MM.1S (cell line): ENCODE measurements at regions not wholly inside any gene's neighbourhood (a gene's known extent, or its start where the extent isn't known, plus 50 kb on each side); places are given as distances from the start of the nearest gene placed in this dataset.

Experiments
- DNase-seq: peaks from one replicate; pipeline ENCODE4 v3.0.0-alpha.2; 2015
- H2AFZ ChIP-seq: fragments of 300-600 bp; sonication (generic); 2 replicates; pipeline ENCODE4 v1.6.0; 2016; ENCODE audit warnings: antibody characterized with exemption, low read length
- H3F3A ChIP-seq: fragments of 300-600 bp; sonication (generic); 2 replicates; pipeline ENCODE4 v1.6.1; 2016; ENCODE audit warnings: mild to moderate bottlenecking, antibody characterized with exemption, low read length, moderate library complexity, mixed read lengths; ENCODE audit not compliant: insufficient read depth
- H3K27ac ChIP-seq: fragments of 300-600 bp; sonication (generic); 2 replicates; pipeline ENCODE4 v1.5.1; 2016; ENCODE audit warnings: mild to moderate bottlenecking, low read length
- H3K27me3 ChIP-seq: fragments of 300-600 bp; sonication (generic); replicated peaks from 2 replicates; pipeline ENCODE4 v1.6.0; 2016; ENCODE audit warnings: low read length; ENCODE audit not compliant: insufficient read depth
- H3K36me3 ChIP-seq: fragments of 300-600 bp; sonication (generic); replicated peaks from 2 replicates; pipeline ENCODE4 v1.6.1; 2016; ENCODE audit warnings: mild to moderate bottlenecking, low read length, mixed read lengths; ENCODE audit not compliant: insufficient read depth
- H3K4me1 ChIP-seq: fragments of 300-600 bp; sonication (generic); 2 replicates; pipeline ENCODE4 v1.6.1; 2016; ENCODE audit warnings: low read length, mixed read lengths
- H3K4me2 ChIP-seq: fragments of 300-600 bp; sonication (generic); 2 replicates; pipeline ENCODE4 v1.6.0; 2016; ENCODE audit warnings: low read depth, low read length
- H3K4me3 ChIP-seq: fragments of 300-600 bp; sonication (generic); 2 replicates; pipeline ENCODE4 v1.5.1; 2016; ENCODE audit warnings: low read length, mixed read lengths
- H3K79me2 ChIP-seq: fragments of 300-600 bp; sonication (generic); 2 replicates; pipeline ENCODE4 v1.6.1; 2016; ENCODE audit warnings: mixed run types, low read length, mixed read lengths
- H3K9ac ChIP-seq: fragments of 300-600 bp; sonication (generic); 2 replicates; pipeline ENCODE4 v1.6.1; 2016; ENCODE audit warnings: low read length, mixed read lengths
- H3K9me2 ChIP-seq: fragments of 300-600 bp; sonication (generic); replicated peaks from 2 replicates; pipeline ENCODE4 v1.6.1; 2016; ENCODE audit warnings: mild to moderate bottlenecking, low read length, mixed read lengths; ENCODE audit not compliant: insufficient read depth
- H3K9me3 ChIP-seq: fragments of 300-600 bp; sonication (generic); replicated peaks from 2 replicates; pipeline ENCODE4 v1.6.1; 2016; ENCODE audit warnings: mild to moderate bottlenecking, low read length, mixed read lengths; ENCODE audit not compliant: insufficient read depth
- H4K20me1 ChIP-seq: fragments of 300-600 bp; sonication (generic); 2 replicates; pipeline ENCODE4 v1.6.1; 2016; ENCODE audit warnings: mild to moderate bottlenecking, low read length, moderate library complexity, mixed read lengths; ENCODE audit not compliant: insufficient read depth
- CTCF ChIP-seq: fragments of 300-600 bp; sonication (generic); IDR thresholded peaks from 2 replicates; pipeline ENCODE4 v1.5.1; 2016; ENCODE audit warnings: antibody characterized with exemption, low read length, mixed read lengths
- EZH2 ChIP-seq: fragments of 300-600 bp; sonication (generic); optimal IDR thresholded peaks from 2 replicates; pipeline ENCODE3; 2017; ENCODE audit warnings: low read depth, mild to moderate bottlenecking, antibody characterized with exemption, low read length, mixed read lengths
- EZH2phosphoT487 ChIP-seq: fragments of 300-600 bp; sonication (generic); IDR thresholded peaks from 2 replicates; pipeline ENCODE4 v1.6.1; 2018; ENCODE audit warnings: antibody characterized with exemption, low read length

GRCh38 chr5:179420476-179420875 lies 75.2 kb upstream of the ADAMTS2 start:
- no peaks in the 10 kb centered on the region for H3F3A ChIP-seq
- no peaks in the 10 kb centered on the region for H3K79me2 ChIP-seq
- no peaks in the 10 kb centered on the region for H3K9me2 ChIP-seq
- H4K20me1 ChIP-seq: no peaks in the 10 kb centered on the region
- no peaks in the 10 kb centered on the region; the same call in 1 of the 2 replicates for H3K9me3 ChIP-seq
- H3K27ac ChIP-seq: no peak overlapping the region
- no peak overlapping the region for H3K9ac ChIP-seq
- H3K4me3 ChIP-seq: no peak overlapping the region
- H3K4me2 ChIP-seq: no peak overlapping the region
- TF ChIP-seq EZH2phosphoT487 (no peak), EZH2 (no peak), CTCF (no peak)
- H2AFZ ChIP-seq: no peak overlapping the region
- no peak for DNase-seq
- no peaks in the 10 kb centered on the region for H3K4me1 ChIP-seq
- no peaks in the 10 kb centered on the region for H3K36me3 ChIP-seq
- H3K27me3 ChIP-seq: peaks cover 8% of the 10 kb centered on the region

- Histone ChIP-seq H3K4me2 (no peak overlapping the region), H4K20me1 (no peaks in the 10 kb centered on the region), H2AFZ (no peak overlapping the region), H3K9ac (no peak overlapping the region), H3F3A (no peaks in the 10 kb centered on the region), H3K4me1 (no peaks in the 10 kb centered on the region), H3K79me2 (no peaks in the 10 kb centered on the region), H3K9me3 (no peaks in the 10 kb centered on the region; the same call in 1 of the 2 replicates), H3K36me3 (no peaks in the 10 kb centered on the region), H3K27ac (no peak overlapping the region), H3K4me3 (no peak overlapping the region), H3K9me2 (no peaks in the 10 kb centered on the region), H3K27me3 (peaks cover 4% of the 10 kb centered on the region; the same call in 1 of the 2 replicates)
- TF ChIP-seq EZH2: no peak
- TF ChIP-seq CTCF: no peak
- no peak for TF ChIP-seq EZH2phosphoT487
- DNase-seq: no peak
Observed at GRCh38 chr5:179418972-179419371, 73.7 kb upstream of the ADAMTS2 start.

- TF ChIP-seq EZH2phosphoT487 (no peak), CTCF (no peak), EZH2 (no peak)
- H3K9ac ChIP-seq: no peak overlapping the region
- no peaks in the 10 kb centered on the region for H3K79me2 ChIP-seq
- no peak overlapping the region for H3K4me3 ChIP-seq
- no peaks in the 10 kb centered on the region for H3K9me2 ChIP-seq
- no peaks in the 10 kb centered on the region for H3F3A ChIP-seq
- H3K9me3 ChIP-seq: no peaks in the 10 kb centered on the region; the same call in 1 of the 2 replicates
- peaks cover 4% of the 10 kb centered on the region; the same call in 1 of the 2 replicates for H3K27me3 ChIP-seq
- H3K4me1 ChIP-seq: no peaks in the 10 kb centered on the region
- H3K4me2 ChIP-seq: no peak overlapping the region
- no peak overlapping the region for H2AFZ ChIP-seq
- no peaks in the 10 kb centered on the region for H3K36me3 ChIP-seq
- H3K27ac ChIP-seq: no peak overlapping the region
- H4K20me1 ChIP-seq: no peaks in the 10 kb centered on the region
- DNase-seq: no peak
Observed at GRCh38 chr5:179417696-179418095, 72.4 kb upstream of the ADAMTS2 start.
